T-helper 17 cell (primary cell): ENCODE measurements at regions not wholly inside any gene's neighbourhood (a gene's known extent, or its start where the extent isn't known, plus 50 kb on each side); places are given as distances from the start of the nearest gene placed in this dataset.

Experiments used
- ATAC-seq: fragments of 150-1000 bp; cut with Tn5 transposase; 2 replicates; pipeline ENCODE4 v1.10.0; 2021; ENCODE audit warnings: mild to moderate bottlenecking, moderate library complexity
- DNase-seq, 3 donors: peaks; one replicate each; pipeline versions ENCODE4 v3.0.0 to v3.0.0-alpha.2; 2020 to 2021
- H3K9me3 ChIP-seq: one replicate; pipeline ENCODE4 v1.7.0; 2013; ENCODE audit warnings: low read length, mild to moderate bottlenecking; ENCODE audit not compliant: control insufficient read depth, poor library complexity, severe bottlenecking
- H3K27ac Mint-ChIP-seq: one replicate; pipeline ENCODE4 v1.8.0; 2022; ENCODE audit warnings: mild to moderate bottlenecking, moderate library complexity, mixed read lengths
- H3K27me3 Mint-ChIP-seq: one replicate; pipeline ENCODE4 v1.8.0; 2022; ENCODE audit warnings: mixed read lengths
- H3K36me3 Mint-ChIP-seq: one replicate; pipeline ENCODE4 v1.8.0; 2022; ENCODE audit warnings: low read depth, mixed read lengths
- H3K4me1 Mint-ChIP-seq: one replicate; pipeline ENCODE4 v1.8.0; 2022; ENCODE audit warnings: mild to moderate bottlenecking, mixed read lengths
- H3K4me3 Mint-ChIP-seq: one replicate; pipeline ENCODE4 v1.8.0; 2022; ENCODE audit warnings: mild to moderate bottlenecking, moderate library complexity, mixed read lengths

DNA sequence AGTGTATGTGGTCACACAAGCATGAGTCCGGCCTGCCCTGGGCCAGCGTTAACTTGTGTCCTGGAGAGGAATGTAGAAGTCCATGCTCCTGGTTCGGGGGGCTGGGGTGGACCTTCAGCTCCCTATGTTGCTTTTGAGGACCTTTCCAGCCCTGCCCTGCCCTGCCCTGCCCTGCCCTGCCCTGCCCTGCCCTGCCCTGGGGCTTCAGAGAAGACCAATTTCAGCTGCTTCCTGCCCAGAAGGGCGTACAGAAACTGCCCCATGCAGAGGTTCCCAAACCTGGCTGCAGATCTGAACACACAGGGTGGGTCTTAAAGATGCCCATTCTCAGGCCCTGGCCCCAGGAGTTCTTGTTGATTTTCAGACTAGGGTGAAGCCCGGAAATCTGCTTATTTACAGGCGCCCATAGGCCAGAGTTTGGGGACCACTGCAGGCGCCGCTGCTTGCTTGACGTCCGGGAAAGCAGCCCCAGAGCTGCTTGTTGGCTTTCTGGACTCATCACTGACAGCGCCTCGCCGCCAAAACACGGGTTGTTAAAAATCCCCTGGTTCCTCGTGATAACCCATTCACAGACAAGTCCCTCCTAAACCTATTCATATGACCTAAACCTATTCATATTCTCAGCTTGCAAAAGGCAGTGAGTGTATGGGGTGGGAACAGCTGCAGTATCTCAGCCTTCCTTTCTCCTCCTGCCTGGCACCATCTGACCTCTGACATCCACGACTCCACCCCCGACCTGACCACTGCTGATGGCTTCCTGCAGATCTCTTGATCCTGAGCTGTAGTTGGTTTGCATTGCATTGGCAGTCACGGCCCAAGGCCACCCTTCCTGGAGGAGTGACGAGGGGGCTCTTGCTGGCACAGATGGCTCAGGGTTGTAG lies 198.3 kb downstream of the GLI2 start:
- H3K36me3 Mint-ChIP-seq: no peaks in the 10 kb centered on the region
- H3K9me3 ChIP-seq: no peaks in the 10 kb centered on the region
- no peak for DNase-seq
- H3K4me3 Mint-ChIP-seq: no peak overlapping the region
- no peak for ATAC-seq
- H3K27me3 Mint-ChIP-seq: peaks cover 16% of the 10 kb centered on the region
- H3K4me1 Mint-ChIP-seq: no peaks in the 10 kb centered on the region
- no peak overlapping the region for H3K27ac Mint-ChIP-seq

- Mint-ChIP-seq H3K27me3 (peaks cover 16% of the 10 kb centered on the region), H3K27ac (no peak overlapping the region), H3K4me3 (no peak overlapping the region), H3K4me1 (no peaks in the 10 kb centered on the region), H3K36me3 (no peaks in the 10 kb centered on the region)
- ATAC-seq (no peak), DNase-seq (no peak)
- H3K9me3 ChIP-seq: no peaks in the 10 kb centered on the region
Observed at GRCh38 chr2:120934574-120935338, 199.1 kb downstream of the GLI2 start.

- Mint-ChIP-seq H3K27ac (no peak overlapping the region), H3K27me3 (peaks cover 16% of the 10 kb centered on the region), H3K4me1 (no peaks in the 10 kb centered on the region), H3K36me3 (no peaks in the 10 kb centered on the region), H3K4me3 (no peak overlapping the region)
- ATAC-seq (no peak), DNase-seq (no peak)
- H3K9me3 ChIP-seq: no peaks in the 10 kb centered on the region
Observed at GRCh38 chr2:120935339-120936313, 200.0 kb downstream of the GLI2 start.

- H3K36me3 Mint-ChIP-seq: no peaks in the 10 kb centered on the region
- H3K4me1 Mint-ChIP-seq: no peaks in the 10 kb centered on the region
- DNase-seq: no peak
- H3K4me3 Mint-ChIP-seq: no peak overlapping the region
- H3K27ac Mint-ChIP-seq: no peak overlapping the region
- no peaks in the 10 kb centered on the region for H3K9me3 ChIP-seq
- no peak for ATAC-seq
- peaks cover 16% of the 10 kb centered on the region for H3K27me3 Mint-ChIP-seq
Observed at GRCh38 chr2:120936476-120937334, 201.0 kb downstream of the GLI2 start.

DNA sequence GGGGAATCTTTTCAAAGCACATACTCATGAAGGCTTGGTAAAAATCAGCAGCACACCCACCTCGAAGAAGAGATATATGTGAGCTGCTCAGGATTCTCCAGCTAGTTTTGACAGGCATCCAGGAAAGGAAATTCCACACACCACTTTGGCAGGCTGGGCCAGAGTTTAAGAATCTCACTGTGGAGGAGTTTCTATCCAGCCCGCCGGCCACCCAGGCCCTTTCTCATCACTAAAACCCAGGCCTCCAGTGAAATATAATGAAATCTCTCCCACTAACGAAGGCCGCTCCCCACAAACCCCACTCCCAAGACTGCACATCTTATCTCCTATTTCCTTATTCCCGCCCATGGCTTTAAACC lies 202.0 kb downstream of the GLI2 start:
- Mint-ChIP-seq H3K36me3 (no peaks in the 10 kb centered on the region), H3K27ac (no peak overlapping the region), H3K4me1 (no peaks in the 10 kb centered on the region), H3K27me3 (peaks cover 16% of the 10 kb centered on the region), H3K4me3 (no peak overlapping the region)
- H3K9me3 ChIP-seq: no peaks in the 10 kb centered on the region
- ATAC-seq (no peak), DNase-seq (no peak)

- ATAC-seq (no peak), DNase-seq (no peak)
- peaks cover 16% of the 10 kb centered on the region for H3K27me3 Mint-ChIP-seq
- no peaks in the 10 kb centered on the region for H3K36me3 Mint-ChIP-seq
- no peaks in the 10 kb centered on the region for H3K9me3 ChIP-seq
- H3K27ac Mint-ChIP-seq: no peak overlapping the region
- no peaks in the 10 kb centered on the region for H3K4me1 Mint-ChIP-seq
- no peak overlapping the region for H3K4me3 Mint-ChIP-seq
Observed at GRCh38 chr2:120938045-120938771, 202.5 kb downstream of the GLI2 start.

DNA sequence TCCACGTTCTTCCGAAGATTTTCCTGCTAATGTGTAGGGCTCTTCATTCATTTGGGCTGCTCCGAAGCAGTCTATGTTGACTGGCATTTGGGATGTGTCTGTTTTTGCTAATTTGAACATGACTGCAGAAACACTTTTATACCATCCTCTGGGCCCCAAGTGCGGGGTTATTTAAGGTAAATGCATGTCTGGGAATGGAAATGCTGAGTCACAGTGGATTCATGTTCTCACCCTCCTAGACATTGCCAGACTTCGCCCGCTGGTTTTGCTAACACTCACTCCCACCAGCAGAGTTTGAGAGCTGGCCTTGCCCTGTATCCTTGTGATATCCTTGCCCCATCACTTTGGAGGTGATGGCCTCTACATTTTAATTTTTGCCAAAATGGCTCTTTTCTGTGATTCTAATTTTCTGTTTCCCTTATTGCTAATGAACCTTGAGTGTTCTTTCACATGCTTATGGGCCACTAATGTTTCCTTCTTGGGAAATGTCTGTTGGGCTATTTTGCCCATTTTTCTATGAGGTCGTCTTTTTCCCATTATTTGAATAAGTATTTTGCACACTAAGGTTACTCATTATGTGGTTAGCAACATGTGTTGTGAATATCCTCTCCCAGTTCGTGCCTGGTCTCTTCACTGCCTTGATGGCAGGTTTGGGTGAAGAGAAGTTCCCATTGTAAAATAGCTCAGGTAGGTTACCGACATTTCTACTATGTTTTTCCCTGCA lies 204.1 kb downstream of the GLI2 start:
- DNase-seq: no peak
- peaks cover 9% of the 10 kb centered on the region for H3K27me3 Mint-ChIP-seq

GRCh38 chr2:120940319-120940696 lies 204.6 kb downstream of the GLI2 start:
- Mint-ChIP-seq H3K27ac (no peak overlapping the region), H3K4me3 (no peak overlapping the region), H3K27me3 (peaks cover 6% of the 10 kb centered on the region), H3K4me1 (no peaks in the 10 kb centered on the region), H3K36me3 (no peaks in the 10 kb centered on the region)
- DNase-seq (no peak), ATAC-seq (no peak)
- H3K9me3 ChIP-seq: no peaks in the 10 kb centered on the region

More for the DNA sequence above, 204.1 kb downstream of the GLI2 start:
- no peaks in the 10 kb centered on the region for H3K36me3 Mint-ChIP-seq
- no peak for ATAC-seq
- H3K4me1 Mint-ChIP-seq: no peaks in the 10 kb centered on the region
- H3K9me3 ChIP-seq: no peaks in the 10 kb centered on the region
- no peak overlapping the region for H3K27ac Mint-ChIP-seq
- H3K4me3 Mint-ChIP-seq: no peak overlapping the region

GRCh38 chr2:120940726-120941256 lies 205.1 kb downstream of the GLI2 start:
- H3K9me3 ChIP-seq: no peaks in the 10 kb centered on the region
- ATAC-seq (no peak), DNase-seq (no peak)
- Mint-ChIP-seq H3K4me1 (no peaks in the 10 kb centered on the region), H3K36me3 (no peaks in the 10 kb centered on the region), H3K27ac (no peak overlapping the region), H3K4me3 (no peak overlapping the region), H3K27me3 (peaks cover 1% of the 10 kb centered on the region)

DNA sequence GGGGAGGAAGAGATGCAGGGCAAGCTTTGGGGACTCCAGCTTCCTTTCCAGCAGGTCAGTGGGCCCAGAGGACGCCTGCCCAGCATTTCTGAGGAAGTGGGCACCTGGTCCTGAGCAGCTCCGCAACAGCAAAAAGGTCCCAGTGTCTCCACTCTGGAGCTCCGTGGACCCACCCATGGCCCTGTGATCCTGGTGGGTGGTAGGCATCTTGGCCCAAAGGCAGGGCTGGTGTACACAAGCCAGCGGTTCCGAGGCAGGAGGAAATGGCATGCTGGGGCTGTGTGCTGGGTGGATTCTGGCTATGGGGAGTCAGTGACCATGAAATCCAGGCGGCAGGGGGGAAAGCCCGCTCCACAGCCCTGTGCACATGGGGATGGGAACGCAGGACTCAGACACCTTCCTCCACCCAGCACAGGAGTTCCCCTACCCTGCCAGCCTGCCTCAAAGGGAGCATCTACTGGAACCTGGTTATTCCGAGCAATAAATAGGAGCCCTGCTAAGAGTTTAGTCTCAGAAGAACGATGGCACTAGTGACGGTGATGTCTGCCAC lies 206.0 kb downstream of the GLI2 start:
- no peaks in the 10 kb centered on the region for H3K36me3 Mint-ChIP-seq
- ATAC-seq: no peak

DNA sequence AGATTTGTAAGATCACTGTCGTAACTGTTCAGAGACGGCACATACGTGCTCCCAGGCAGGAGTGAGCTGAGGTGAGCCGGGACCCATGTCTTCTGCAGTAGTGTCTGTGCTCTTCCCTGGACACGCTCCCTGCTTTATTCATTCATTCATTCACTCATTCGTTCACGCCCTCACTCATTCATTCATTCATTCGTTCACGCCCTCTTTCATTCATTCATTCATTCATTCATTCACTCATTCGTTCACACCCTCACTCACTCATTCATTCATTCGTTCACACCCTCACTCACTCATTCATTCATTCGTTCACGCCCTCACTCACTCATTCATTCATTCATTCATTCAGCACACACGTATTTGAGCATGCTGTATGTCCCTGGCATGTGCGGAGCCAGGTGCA lies 207.0 kb downstream of the GLI2 start:
- ATAC-seq: no peak
- no peaks in the 10 kb centered on the region for H3K4me1 Mint-ChIP-seq
- H3K36me3 Mint-ChIP-seq: no peaks in the 10 kb centered on the region
- no peak for DNase-seq
- no peaks in the 10 kb centered on the region for H3K27me3 Mint-ChIP-seq
- no peak overlapping the region for H3K4me3 Mint-ChIP-seq
- H3K9me3 ChIP-seq: no peaks in the 10 kb centered on the region
- H3K27ac Mint-ChIP-seq: no peak overlapping the region

More for the DNA sequence above, 206.0 kb downstream of the GLI2 start:
- Mint-ChIP-seq H3K27me3 (no peaks in the 10 kb centered on the region), H3K4me1 (no peaks in the 10 kb centered on the region), H3K4me3 (no peak overlapping the region), H3K27ac (no peak overlapping the region)
- H3K9me3 ChIP-seq: no peaks in the 10 kb centered on the region
- DNase-seq: no peak
